ENCODE measurements at regions not wholly inside any gene's neighbourhood (a gene's known extent, or its start where the extent isn't known, plus 50 kb on each side); places are given as distances from the start of the nearest gene placed in this dataset.

GRCh38 chr13:105607426-105607825 is 928.0 kb downstream of the EFNB2 start:
- no peak for DNase-seq (ENCODE audit: low spot score)

GRCh38 chr13:105607016-105607415 is 928.4 kb downstream of the EFNB2 start:
- no peak for DNase-seq (ENCODE audit: low spot score)

GRCh38 chr13:105602956-105603670 is 932.3 kb downstream of the EFNB2 start:
- no peak for DNase-seq (ENCODE audit: low spot score)

GRCh38 chr13:105599477-105600037 is 935.9 kb downstream of the EFNB2 start:
- DNase-seq (ENCODE audit: low spot score): no peak

- DNase-seq (ENCODE audit: low spot score): peak; percentile 36
Observed at GRCh38 chr13:105598529-105598928, 936.9 kb downstream of the EFNB2 start.

GRCh38 chr13:105597573-105597972 is 937.9 kb downstream of the EFNB2 start:
- DNase-seq (ENCODE audit: low spot score): no peak

- DNase-seq (ENCODE audit: low spot score): no peak
Observed at GRCh38 chr13:105595471-105595870, 940.0 kb downstream of the EFNB2 start.

- DNase-seq (ENCODE audit: low spot score): no peak
Observed at GRCh38 chr13:105591277-105591676, 944.2 kb downstream of the EFNB2 start.

GRCh38 chr13:105587786-105588185 is 947.7 kb downstream of the EFNB2 start:
- DNase-seq (ENCODE audit: low spot score): no peak

- no peak for DNase-seq (ENCODE audit: low spot score)
Observed at GRCh38 chr13:105579821-105580710, 955.4 kb downstream of the EFNB2 start.

GRCh38 chr13:105573136-105573535 is 962.3 kb downstream of the EFNB2 start:
- DNase-seq (ENCODE audit: low spot score): no peak

- DNase-seq (ENCODE audit: low spot score): no peak
Observed at GRCh38 chr13:105572401-105572800, 963.1 kb downstream of the EFNB2 start.

- DNase-seq (ENCODE audit: low spot score): no peak
Observed at GRCh38 chr13:105569816-105570215, 965.6 kb downstream of the EFNB2 start.

- no peak for DNase-seq (ENCODE audit: low spot score)
Observed at GRCh38 chr13:105567951-105568525, 967.4 kb downstream of the EFNB2 start.

- DNase-seq (ENCODE audit: low spot score): no peak
Observed at GRCh38 chr13:105565136-105565727, 970.2 kb downstream of the EFNB2 start.

GRCh38 chr13:105552078-105552477 is 983.4 kb downstream of the EFNB2 start:
- DNase-seq (ENCODE audit: low spot score): no peak

- no peak for DNase-seq (ENCODE audit: low spot score)
Observed at GRCh38 chr13:105547851-105548250, 987.6 kb downstream of the EFNB2 start.

GRCh38 chr13:105545811-105546210 is 989.7 kb downstream of the EFNB2 start:
- DNase-seq (ENCODE audit: low spot score): no peak

- no peak for DNase-seq (ENCODE audit: low spot score)
Observed at GRCh38 chr13:105543742-105544141, 991.7 kb downstream of the EFNB2 start.

GRCh38 chr13:105541565-105541964 is 993.9 kb downstream of the EFNB2 start:
- no peak for DNase-seq (ENCODE audit: low spot score)

GRCh38 chr13:105538346-105538745 is 997.1 kb downstream of the EFNB2 start:
- no peak for DNase-seq (ENCODE audit: low spot score)

GRCh38 chr13:105537113-105537512 is 998.3 kb downstream of the EFNB2 start:
- no peak for DNase-seq (ENCODE audit: low spot score)

Measured in AG08395 (cell line).